COLO829 (cell line): ENCODE measurements at regions not wholly inside any gene's neighbourhood (a gene's known extent, or its start where the extent isn't known, plus 50 kb on each side); places are given as distances from the start of the nearest gene placed in this dataset.
"Not testable (repeated sequence)": the region's sequence is repeated elsewhere in the genome, so short reads cannot be mapped to it uniquely, and the experiment has no call there.

ENCODE experiments used
- DNase-seq: peaks from one replicate; pipeline ENCODE4 v3.0.0; 2012; ENCODE audit warnings: low spot score

- no peak for DNase-seq
Measured at GRCh38 chr3:67154429-67154828, 156.3 kb downstream of the KBTBD8 start.

GRCh38 chr3:67167481-67167880 lies 169.4 kb downstream of the KBTBD8 start:
- no peak for DNase-seq

- no peak for DNase-seq
Measured at GRCh38 chr3:67171841-67172240, 173.7 kb downstream of the KBTBD8 start.

- DNase-seq: not testable (repeated sequence)
Measured at GRCh38 chr3:67173130-67173529, 175.0 kb downstream of the KBTBD8 start.

- DNase-seq: no peak
Measured at GRCh38 chr3:67176396-67176795, 178.3 kb downstream of the KBTBD8 start.

- DNase-seq: no peak
Measured at GRCh38 chr3:67192466-67192865, 194.4 kb downstream of the KBTBD8 start.

- DNase-seq: no peak
Measured at GRCh38 chr3:67196677-67197076, 198.6 kb downstream of the KBTBD8 start.

- DNase-seq: no peak
Measured at GRCh38 chr3:67198374-67198773, 200.3 kb downstream of the KBTBD8 start.

- DNase-seq: no peak
Measured at GRCh38 chr3:67200618-67201017, 202.5 kb downstream of the KBTBD8 start.

GRCh38 chr3:67201026-67201425 lies 202.9 kb downstream of the KBTBD8 start:
- no peak for DNase-seq

GRCh38 chr3:67202053-67202452 lies 203.9 kb downstream of the KBTBD8 start:
- no peak for DNase-seq

- no peak for DNase-seq
Measured at GRCh38 chr3:67204951-67205350, 206.8 kb downstream of the KBTBD8 start.

- DNase-seq: no peak
Measured at GRCh38 chr3:67215690-67216089, 217.6 kb downstream of the KBTBD8 start.

- DNase-seq: no peak
Measured at GRCh38 chr3:67227030-67227429, 228.9 kb downstream of the KBTBD8 start.

GRCh38 chr3:67228136-67228535 lies 230.0 kb downstream of the KBTBD8 start:
- no peak for DNase-seq

GRCh38 chr3:67232642-67233041 lies 234.5 kb downstream of the KBTBD8 start:
- no peak for DNase-seq

GRCh38 chr3:67239353-67239752 lies 241.2 kb downstream of the KBTBD8 start:
- no peak for DNase-seq

GRCh38 chr3:67241084-67241483 lies 243.0 kb downstream of the KBTBD8 start:
- no peak for DNase-seq

- DNase-seq: no peak
Measured at GRCh38 chr3:67244130-67244529, 246.0 kb downstream of the KBTBD8 start.

GRCh38 chr3:67245545-67245944 lies 247.4 kb downstream of the KBTBD8 start:
- no peak for DNase-seq

- no peak for DNase-seq
Measured at GRCh38 chr3:67248726-67249125, 250.6 kb downstream of the KBTBD8 start.

- DNase-seq: not testable (repeated sequence)
Measured at GRCh38 chr3:67252906-67253305, 254.8 kb downstream of the KBTBD8 start.

- no peak for DNase-seq
Measured at GRCh38 chr3:67278015-67278618, 280.0 kb downstream of the KBTBD8 start.

- DNase-seq: no peak
Measured at GRCh38 chr3:67286586-67286985, 288.5 kb downstream of the KBTBD8 start.
